Medulla oblongata (tissue), 1 donor: ENCODE measurements at regions not wholly inside any gene's neighbourhood (a gene's known extent, or its start where the extent isn't known, plus 50 kb on each side); places are given as distances from the start of the nearest gene placed in this dataset.
"Not testable (repeated sequence)": the region's sequence is repeated elsewhere in the genome, so short reads cannot be mapped to it uniquely, and the experiment has no call there.

Experiments
- DNase-seq: peaks from one replicate; pipeline ENCODE4 v3.0.0-alpha.2; 2015; ENCODE audit errors: extremely low spot score

DNA sequence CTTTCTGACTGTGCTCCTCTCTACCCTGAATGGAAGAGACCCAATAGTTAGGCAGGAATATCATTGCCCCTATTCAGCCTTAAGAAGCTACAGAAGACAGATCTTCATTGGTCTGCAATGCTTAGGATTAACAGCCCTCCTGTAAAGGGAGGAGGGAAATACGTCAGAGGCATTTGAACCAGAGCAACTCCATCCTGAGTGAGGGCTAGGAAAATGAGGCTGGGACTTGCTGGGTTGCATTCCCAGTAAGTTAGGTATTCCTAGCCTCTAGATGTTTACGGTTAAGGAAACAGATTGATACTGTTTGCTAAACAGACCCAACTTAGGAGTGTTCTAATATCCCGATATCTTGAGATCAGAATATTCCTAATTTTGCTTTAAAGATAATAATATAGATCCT, 63.5 kb downstream of the PCDH18 start:
- no peak for DNase-seq

DNA sequence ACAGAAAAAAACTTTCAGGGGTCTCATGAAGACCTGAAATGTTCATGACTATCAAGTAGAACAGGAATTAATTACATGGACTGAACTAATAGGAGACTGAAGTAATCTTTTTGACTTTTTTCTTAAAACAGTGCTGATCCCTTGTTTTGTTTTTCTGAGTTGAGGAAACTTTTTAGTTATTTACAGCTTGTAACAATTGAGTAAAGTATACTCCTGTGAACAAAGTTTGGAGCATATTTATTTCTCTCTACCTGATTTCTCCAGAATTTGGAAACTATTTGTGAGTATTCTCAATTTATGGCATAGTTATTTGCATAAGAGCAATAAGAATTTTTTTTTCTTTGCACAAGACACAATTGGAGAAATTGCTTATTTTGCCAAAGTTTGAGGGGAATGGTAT, 64.8 kb downstream of the PCDH18 start:
- no peak for DNase-seq

- no peak for DNase-seq
These were observed 68.8 kb downstream of the PCDH18 start for GRCh38 chr4:137463377-137464003.

- DNase-seq: no peak
These were observed 76.5 kb downstream of the PCDH18 start for GRCh38 chr4:137455647-137456321.

- no peak for DNase-seq
These were observed 77.5 kb downstream of the PCDH18 start for GRCh38 chr4:137454767-137455166.

DNA sequence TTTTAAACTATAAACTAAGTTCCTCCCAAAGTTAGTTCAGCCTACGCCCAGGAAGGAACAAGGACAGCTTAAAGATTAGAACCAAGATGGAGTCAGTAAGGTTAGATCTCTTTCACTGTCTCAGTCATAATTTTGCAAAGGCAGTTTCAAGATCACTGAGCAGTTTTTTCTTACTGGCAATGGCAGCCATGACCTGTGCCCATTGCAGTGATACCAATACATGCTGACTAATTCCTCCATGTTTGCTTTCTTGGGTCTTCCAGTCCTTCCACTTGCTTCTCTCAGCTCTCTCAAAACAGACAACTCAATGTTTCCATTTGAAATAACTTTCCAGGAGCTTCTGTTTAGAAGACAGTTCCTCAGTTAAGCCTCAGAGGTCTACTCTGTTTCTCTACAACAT, 79.5 kb downstream of the PCDH18 start:
- no peak for DNase-seq

GRCh38 chr4:137451172-137451825, 81.0 kb downstream of the PCDH18 start:
- DNase-seq: no peak

DNA sequence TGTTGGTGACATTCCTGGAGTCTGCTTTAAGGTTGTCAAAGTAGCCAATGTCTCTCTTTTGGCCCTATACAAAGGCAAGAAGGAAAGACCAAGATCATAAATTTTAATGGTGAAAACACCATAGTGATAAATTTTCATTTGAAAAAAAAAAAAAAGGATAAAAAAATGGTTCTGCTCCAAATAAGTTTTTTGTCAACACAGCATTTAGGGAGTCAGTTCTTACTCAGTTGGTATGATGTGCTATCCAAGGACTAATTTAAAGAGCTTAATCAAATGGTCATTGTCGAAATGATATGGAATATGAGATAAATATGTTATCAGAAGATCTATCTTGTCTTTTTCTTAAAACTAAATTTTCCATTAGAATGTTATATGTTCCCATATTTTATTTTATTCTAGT, 83.9 kb downstream of the PCDH18 start:
- no peak for DNase-seq

DNA sequence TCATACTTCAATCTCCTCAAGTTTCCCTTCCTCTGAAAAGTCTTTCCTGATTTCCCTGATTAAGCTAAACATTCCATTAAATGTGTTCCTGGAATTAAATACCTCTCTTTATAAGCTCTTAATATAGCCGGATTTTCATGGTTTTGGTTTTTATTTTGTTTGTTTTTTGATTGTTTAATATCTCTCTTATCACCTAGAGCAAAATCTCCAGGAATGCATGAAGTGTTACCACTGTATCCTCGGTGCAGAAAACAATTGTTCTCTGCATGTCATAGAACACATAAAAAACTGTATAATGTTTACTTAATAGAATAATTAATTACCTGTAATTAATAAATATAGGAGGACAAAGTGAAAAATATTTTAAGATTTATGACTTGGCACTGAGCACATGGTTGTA, 86.2 kb downstream of the PCDH18 start:
- DNase-seq: no peak

DNA sequence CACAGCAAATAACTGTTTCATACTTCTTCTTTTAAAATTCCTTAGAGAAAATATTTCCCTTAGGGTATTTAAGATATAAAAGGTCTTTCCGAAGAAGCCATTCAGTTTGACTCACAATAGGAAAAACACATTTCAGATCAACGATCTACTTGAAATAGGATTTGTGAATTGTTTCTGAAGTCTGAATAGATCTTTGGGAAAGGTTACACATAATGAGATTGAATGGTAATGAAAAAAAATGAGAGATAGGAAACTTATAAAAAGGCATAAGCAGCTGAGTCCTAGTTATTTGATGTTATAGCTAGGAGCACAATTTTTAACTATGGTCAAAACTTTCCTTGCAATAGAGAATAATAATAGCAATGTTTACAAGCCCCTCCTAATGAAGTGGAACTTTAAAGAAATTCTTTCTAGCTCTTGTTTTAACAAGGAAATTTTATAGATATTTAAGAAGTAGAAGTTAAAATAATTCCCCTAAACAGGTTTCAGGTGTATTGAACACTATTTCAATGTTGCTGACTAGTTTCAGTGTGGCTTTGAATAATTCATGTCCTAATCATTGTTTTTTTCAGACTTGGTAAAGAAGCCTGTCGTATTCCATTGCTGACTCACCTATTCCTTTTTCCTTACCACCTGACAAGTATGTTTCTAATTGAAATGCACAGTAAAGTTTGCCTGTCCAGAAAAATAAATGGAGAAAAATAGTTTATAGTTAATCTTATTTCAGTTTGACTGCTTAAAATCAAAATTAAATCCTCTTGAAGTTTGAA, 89.1 kb downstream of the PCDH18 start:
- no peak for DNase-seq

DNA sequence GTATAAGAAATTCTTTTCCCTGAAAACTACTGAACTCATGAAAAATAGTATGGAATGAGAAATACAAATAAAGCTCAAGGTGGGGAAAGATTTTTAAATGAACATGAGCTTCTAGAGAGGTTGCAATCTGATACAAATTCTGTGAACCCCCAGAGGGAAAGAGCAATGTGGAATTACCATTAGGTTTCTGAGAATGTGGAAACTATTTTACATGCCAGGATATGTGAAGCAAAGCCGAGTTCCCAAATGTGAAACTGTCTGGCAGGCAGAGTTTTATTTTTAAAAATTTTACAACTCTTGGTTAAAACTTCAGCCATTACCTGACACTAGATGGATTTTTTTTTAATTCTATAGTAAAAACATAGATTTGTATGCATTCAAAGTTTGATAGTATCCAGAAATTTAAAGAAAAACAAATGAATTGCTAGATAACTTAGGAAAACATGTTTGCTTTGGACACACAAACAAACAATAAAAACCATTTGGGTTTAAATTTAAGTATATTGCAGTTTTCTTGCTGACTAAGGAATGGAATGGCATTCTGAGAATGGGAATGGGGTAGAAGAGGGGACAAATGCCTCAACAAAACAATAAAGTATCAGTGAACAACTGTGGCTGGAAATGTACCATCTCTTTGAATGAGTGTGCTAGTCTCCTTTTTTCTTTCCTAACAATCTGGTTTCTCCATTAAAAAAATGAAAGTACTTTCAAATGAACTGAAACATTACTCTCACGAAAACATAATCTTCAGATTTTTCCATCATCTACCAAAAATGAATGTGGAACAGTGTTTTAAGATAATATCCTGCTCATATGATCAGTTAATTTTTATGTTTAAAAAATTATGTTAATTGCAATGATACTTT, 99.6 kb downstream of the PCDH18 start:
- no peak for DNase-seq

GRCh38 chr4:137430171-137430570, 102.1 kb downstream of the PCDH18 start:
- no peak for DNase-seq

DNA sequence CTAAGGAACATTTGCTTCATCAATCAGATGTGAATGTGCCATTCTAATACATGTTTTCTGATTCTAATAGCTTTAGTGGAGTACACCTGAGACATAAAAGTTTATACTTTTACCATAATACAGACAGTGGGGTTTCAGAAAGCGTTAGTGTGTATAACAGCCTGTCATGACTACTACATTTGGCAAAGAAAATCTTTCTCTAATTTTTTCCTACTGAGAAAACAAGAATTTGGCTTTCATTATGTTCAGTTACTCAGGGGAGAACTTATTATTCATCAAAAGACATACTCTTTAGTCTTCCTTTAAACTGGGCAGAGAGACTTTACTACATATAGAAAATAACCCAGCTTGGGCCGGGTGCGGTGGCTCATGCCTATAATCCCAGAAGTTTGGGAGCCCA, 104.9 kb downstream of the PCDH18 start:
- DNase-seq: no peak

- no peak for DNase-seq
These were observed 107.0 kb downstream of the PCDH18 start for GRCh38 chr4:137425281-137425680.

DNA sequence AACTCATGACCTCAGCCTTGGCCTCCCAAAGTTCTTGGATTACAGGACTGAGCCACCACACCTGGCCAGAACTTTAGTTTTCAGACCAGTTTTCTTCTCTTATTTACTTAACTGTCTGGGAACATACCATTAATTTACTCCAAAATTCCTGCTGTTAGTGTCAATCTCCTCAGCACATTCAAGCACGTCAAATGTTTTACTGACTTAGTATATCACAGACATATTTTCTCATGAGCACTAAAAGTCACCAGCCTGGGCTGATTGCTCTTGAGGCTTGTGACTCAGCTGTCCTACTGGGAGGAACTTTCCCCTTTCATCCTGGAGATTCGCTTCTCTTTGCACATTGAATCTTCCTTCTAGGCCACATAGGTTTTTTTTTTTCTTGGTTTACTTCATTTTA, 109.6 kb downstream of the PCDH18 start:
- DNase-seq: no peak

- DNase-seq: no peak
These were observed 110.5 kb downstream of the PCDH18 start for GRCh38 chr4:137421796-137422195.

- DNase-seq: no peak
These were observed 111.3 kb downstream of the PCDH18 start for GRCh38 chr4:137420901-137421396.

DNA sequence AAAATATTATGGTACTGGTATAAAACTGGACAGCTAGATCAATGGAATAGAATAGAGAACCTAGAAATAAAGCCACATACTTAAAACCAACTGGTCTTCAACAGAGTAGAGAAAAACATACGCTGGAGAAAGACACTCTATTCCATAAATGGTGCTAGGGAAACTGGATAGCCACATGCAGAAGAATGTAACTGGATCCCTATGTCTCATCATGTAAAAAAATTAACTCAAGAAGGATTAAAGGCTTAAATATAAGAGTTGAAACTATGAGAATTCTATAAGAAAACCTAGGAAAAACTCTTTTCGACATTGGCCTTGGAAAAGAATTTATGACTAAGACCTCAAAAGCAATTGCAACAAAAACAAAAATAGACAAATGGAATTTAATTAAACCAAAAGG, 114.6 kb downstream of the PCDH18 start:
- no peak for DNase-seq

DNA sequence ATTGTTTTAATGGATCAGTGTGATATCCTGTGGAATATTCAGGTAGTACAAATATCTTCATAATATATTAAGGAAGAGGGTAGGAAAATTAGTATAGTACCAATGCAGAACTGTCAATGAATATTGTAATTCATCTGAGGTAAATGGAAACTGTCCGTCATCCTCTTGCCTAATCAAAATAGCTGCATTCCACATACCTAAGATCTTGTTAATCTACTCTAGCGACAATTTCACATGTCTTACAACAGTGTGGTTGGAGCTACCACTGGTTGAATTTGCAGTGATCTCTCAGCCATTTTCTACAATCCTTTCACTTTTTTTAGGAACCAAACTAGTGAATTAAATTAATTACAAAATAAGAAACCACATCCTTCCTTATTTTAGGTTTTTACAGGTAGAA, 117.5 kb downstream of the PCDH18 start:
- no peak for DNase-seq

DNA sequence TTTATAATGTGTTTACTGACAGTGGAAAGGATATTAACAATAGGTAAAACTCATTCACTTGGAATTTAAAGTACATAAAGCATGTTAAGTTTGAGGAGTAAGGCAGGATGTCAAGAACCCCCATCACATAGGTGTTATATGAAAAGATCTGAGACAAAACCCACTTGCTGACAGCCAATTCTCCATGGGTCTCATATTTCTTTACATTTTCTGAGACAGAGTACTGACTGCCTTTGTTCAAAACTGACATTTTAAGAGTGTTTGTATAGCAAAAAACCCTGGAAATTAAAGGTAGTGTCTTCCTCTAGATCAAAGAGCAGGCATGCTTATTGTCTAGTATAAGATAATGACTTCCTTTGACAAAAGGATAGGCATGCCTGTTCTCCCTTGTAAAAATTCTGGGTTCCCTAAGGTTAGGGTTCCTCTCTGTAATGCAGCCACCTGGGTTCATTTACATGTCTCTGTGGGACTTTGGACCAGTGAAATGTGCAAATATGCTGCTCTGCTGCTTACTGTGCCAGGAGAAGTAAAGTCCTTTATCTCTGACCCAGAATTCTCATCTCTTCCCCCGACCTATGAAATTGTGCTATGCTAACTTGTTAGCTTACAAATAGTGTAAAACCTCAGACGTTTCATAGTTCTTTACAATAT, 123.6 kb downstream of the PCDH18 start:
- no peak for DNase-seq

- not testable (repeated sequence) for DNase-seq
These were observed 126.5 kb downstream of the PCDH18 start for GRCh38 chr4:137405833-137406232.
